Sigmoid colon (tissue), 4 donors: ENCODE measurements at regions not wholly inside any gene's neighbourhood (a gene's known extent, or its start where the extent isn't known, plus 50 kb on each side); places are given as distances from the start of the nearest gene placed in this dataset.

Experiments used
- EP300 ChIP-seq, 4 donors: sonication (generic); formaldehyde crosslinking; IDR thresholded peaks; one replicate each; pipeline ENCODE4 v1.6.1; 2017; ENCODE audit warnings: antibody characterized with exemption in 4 of 4
- POLR2A ChIP-seq, 2 donors: fragments of 450-650 bp; IDR thresholded peaks; one replicate each; pipeline ENCODE4 v1.6.1; 2016; ENCODE audit warnings: antibody characterized with exemption in 2 of 2, mild to moderate bottlenecking in 2 of 2, moderate library complexity in 2 of 2
- POLR2AphosphoS5 ChIP-seq, 4 donors: sonication (generic); formaldehyde crosslinking; IDR thresholded peaks; one replicate each; pipeline ENCODE4 v1.6.1; 2017; ENCODE audit warnings: antibody characterized with exemption in 4 of 4
- TF ChIP-seq, protein P1 (sequence below), 4 experiments: fragments of 450-650 bp in 3 of 4; fragments of 200-600 bp in 1 of 4; IDR thresholded peaks; one replicate each; pipeline ENCODE4 v1.5.1; 2016 to 2019; ENCODE audit warnings: antibody characterized with exemption in 4 of 4, mild to moderate bottlenecking in 3 of 4, moderate library complexity in 2 of 4

DNA sequence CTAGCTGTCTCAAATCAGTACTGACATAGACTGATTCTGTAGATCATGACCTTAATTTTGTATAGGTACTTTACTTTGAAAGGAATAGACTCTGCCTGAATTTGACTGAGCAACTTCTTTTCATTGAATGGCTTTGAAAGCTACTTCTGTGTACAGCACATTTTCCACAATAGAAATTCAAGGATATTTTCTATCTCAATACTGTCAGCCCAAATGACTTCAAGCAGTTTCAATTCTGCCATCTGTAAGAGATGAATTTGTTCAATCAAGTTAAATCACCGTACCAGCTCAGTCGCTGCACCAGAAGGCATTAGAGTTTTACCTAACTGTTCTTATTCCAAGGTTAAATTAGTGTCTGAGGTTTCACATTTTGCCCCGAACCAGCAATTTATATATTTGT lies 107.0 kb upstream of the EYS start:
- TF ChIP-seq EP300 (IDR thresholded peaks at IDR 0.05) = no peak
- TF ChIP-seq, protein P1, sequence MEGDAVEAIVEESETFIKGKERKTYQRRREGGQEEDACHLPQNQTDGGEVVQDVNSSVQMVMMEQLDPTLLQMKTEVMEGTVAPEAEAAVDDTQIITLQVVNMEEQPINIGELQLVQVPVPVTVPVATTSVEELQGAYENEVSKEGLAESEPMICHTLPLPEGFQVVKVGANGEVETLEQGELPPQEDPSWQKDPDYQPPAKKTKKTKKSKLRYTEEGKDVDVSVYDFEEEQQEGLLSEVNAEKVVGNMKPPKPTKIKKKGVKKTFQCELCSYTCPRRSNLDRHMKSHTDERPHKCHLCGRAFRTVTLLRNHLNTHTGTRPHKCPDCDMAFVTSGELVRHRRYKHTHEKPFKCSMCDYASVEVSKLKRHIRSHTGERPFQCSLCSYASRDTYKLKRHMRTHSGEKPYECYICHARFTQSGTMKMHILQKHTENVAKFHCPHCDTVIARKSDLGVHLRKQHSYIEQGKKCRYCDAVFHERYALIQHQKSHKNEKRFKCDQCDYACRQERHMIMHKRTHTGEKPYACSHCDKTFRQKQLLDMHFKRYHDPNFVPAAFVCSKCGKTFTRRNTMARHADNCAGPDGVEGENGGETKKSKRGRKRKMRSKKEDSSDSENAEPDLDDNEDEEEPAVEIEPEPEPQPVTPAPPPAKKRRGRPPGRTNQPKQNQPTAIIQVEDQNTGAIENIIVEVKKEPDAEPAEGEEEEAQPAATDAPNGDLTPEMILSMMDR (IDR thresholded peaks at IDR 0.05) = no peak
- no peak for TF ChIP-seq POLR2AphosphoS5 (IDR thresholded peaks at IDR 0.05)
- TF ChIP-seq POLR2A (IDR thresholded peaks at IDR 0.05) = no peak
